PC-3 (cell line): ENCODE measurements at regions not wholly inside any gene's neighbourhood (a gene's known extent, or its start where the extent isn't known, plus 50 kb on each side); places are given as distances from the start of the nearest gene placed in this dataset.

ENCODE experiments used
- ATAC-seq: fragments of 200-7000 bp; cut with Tn5 transposase; 2 replicates; pipeline ENCODE4 v1.9.1; 2020; ENCODE audit warnings: mild to moderate bottlenecking, moderate library complexity
- BruUV-seq: library from RNA; stranded (reverse); fragments of 400-500 nt; replicated peaks from 2 replicates; lab custom pipeline; 2021; lab: Mats Ljungman, UMichigan
- CTCF ChIA-PET: fragments of 300-600 bp; sonication (Branson Sonifier 250); formaldehyde crosslinking; loops from one replicate; lab custom pipeline; 2022; ENCODE audit warnings: antibody characterized with exemption; lab: Charles Lee
- POLR2A ChIA-PET: fragments of 300-600 bp; sonication (Branson Sonifier 250); formaldehyde crosslinking; loops from one replicate; lab custom pipeline; 2022; ENCODE audit warnings: antibody characterized with exemption; ENCODE audit not compliant: unreplicated experiment; lab: Charles Lee
- DNase-seq: peaks from one replicate; pipeline ENCODE4 v3.0.0-alpha.2; 2015
- H2AFZ ChIP-seq: fragments of 300-600 bp; sonication (generic); 2 replicates; pipeline ENCODE4 v1.6.0; 2016; ENCODE audit warnings: antibody characterized with exemption, low read length
- H3F3A ChIP-seq: fragments of 300-600 bp; sonication (generic); one replicate; pipeline ENCODE4 v1.6.0; 2017; ENCODE audit warnings: antibody characterized with exemption, low read length, control low read depth, mild to moderate bottlenecking; ENCODE audit not compliant: unreplicated experiment
- H3K27ac ChIP-seq: fragments of 300-600 bp; sonication (generic); 2 replicates; pipeline ENCODE4 v1.5.1; 2016; ENCODE audit warnings: mild to moderate bottlenecking, low read length
- H3K27me3 ChIP-seq: fragments of 300-600 bp; sonication (generic); 2 replicates; pipeline ENCODE4 v1.6.1; 2016; ENCODE audit warnings: low read length, mixed read lengths
- H3K36me3 ChIP-seq: fragments of 300-600 bp; sonication (generic); 2 replicates; pipeline ENCODE4 v1.6.1; 2016; ENCODE audit warnings: low read depth, mixed run types, low read length, mixed read lengths
- H3K4me1 ChIP-seq: fragments of 300-600 bp; sonication (generic); 2 replicates; pipeline ENCODE4 v1.5.1; 2016; ENCODE audit warnings: low read length; ENCODE audit not compliant: insufficient read depth
- H3K4me2 ChIP-seq: fragments of 300-600 bp; sonication (generic); 2 replicates; pipeline ENCODE4 v1.6.0; 2016; ENCODE audit warnings: low read length
- H3K4me3 ChIP-seq: fragments of 300-600 bp; sonication (generic); 2 replicates; pipeline ENCODE4 v1.5.1; 2016; ENCODE audit warnings: mild to moderate bottlenecking, low read length, mixed read lengths
- H3K79me2 ChIP-seq: fragments of 300-600 bp; sonication (generic); 2 replicates; pipeline ENCODE4 v1.6.1; 2017; ENCODE audit warnings: low read length, mixed read lengths
- H3K9ac ChIP-seq: fragments of 300-600 bp; sonication (generic); 2 replicates; pipeline ENCODE4 v1.6.0; 2016; ENCODE audit warnings: mild to moderate bottlenecking, low read length
- H3K9me2 ChIP-seq: fragments of 300-600 bp; sonication (generic); replicated peaks from 2 replicates; pipeline ENCODE4 v1.6.1; 2016; ENCODE audit warnings: mixed run types, low read length, mixed read lengths
- H3K9me3 ChIP-seq: fragments of 300-600 bp; sonication (generic); 2 replicates; pipeline ENCODE4 v1.6.1; 2016; ENCODE audit warnings: low read length, mixed read lengths
- H4K20me1 ChIP-seq: fragments of 300-600 bp; sonication (generic); 2 replicates; pipeline ENCODE4 v1.6.1; 2016; ENCODE audit warnings: low read length, mixed read lengths
- CTCF ChIP-seq: fragments of 300-600 bp; sonication (generic); conservative IDR thresholded peaks from 2 replicates; pipeline ENCODE4 v1.5.1; 2017; ENCODE audit warnings: antibody characterized with exemption, low read depth, mild to moderate bottlenecking, low read length
- EZH2 ChIP-seq: fragments of 300-600 bp; sonication (generic); IDR thresholded peaks from one replicate; pipeline ENCODE4 v1.6.1; 2017; ENCODE audit warnings: antibody characterized with exemption, mild to moderate bottlenecking, low read length; ENCODE audit not compliant: unreplicated experiment
- EZH2phosphoT487 ChIP-seq: fragments of 300-600 bp; sonication (generic); IDR thresholded peaks from 2 replicates; pipeline ENCODE4 v1.6.1; 2018; ENCODE audit warnings: mild to moderate bottlenecking, antibody characterized with exemption, low read length, borderline replicate concordance
- intact Hi-C: fragments of 100-400 bp; cut with micrococcal nuclease; formaldehyde crosslinking; loops from 2 replicates; pipeline ENCODE4 v1.9.0; 2023

- H3K9ac ChIP-seq, result no peak overlapping the region
Observed at GRCh38 chr15:38652183-38652794, 87.7 kb upstream of the RASGRP1 start.

GRCh38 chr15:38652998-38653397 lies 88.4 kb upstream of the RASGRP1 start:
- ChIA-PET POLR2A (no interaction called here), CTCF (interaction anchor here (1.0 kb wide), 1 partner anchor 37 kb away, joined by 3 read pairs; no protein-coding TSS in a partner anchor)
- no peak overlapping the region for H3K4me3 ChIP-seq
- peaks cover 68% of the 10 kb centered on the region for H3K27me3 ChIP-seq
- H3K27ac ChIP-seq, result no peak overlapping the region
- ATAC-seq (no peak), DNase-seq (no peak)
- H3F3A ChIP-seq, result no peaks in the 10 kb centered on the region
- no peaks in the 10 kb centered on the region for H4K20me1 ChIP-seq
- H3K4me2 ChIP-seq, result no peak overlapping the region
- H3K4me1 ChIP-seq, result no peaks in the 10 kb centered on the region
- H3K36me3 ChIP-seq, result no peaks in the 10 kb centered on the region
- BruUV-seq, result no TSS peak
- H3K9me3 ChIP-seq, result no peaks in the 10 kb centered on the region
- TF ChIP-seq CTCF (no peak), EZH2phosphoT487 (no peak), EZH2 (no peak)
- intact Hi-C loops, result no loop called here
- no peak overlapping the region for H3K9ac ChIP-seq
- no peaks in the 10 kb centered on the region for H3K9me2 ChIP-seq
- no peaks in the 10 kb centered on the region for H3K79me2 ChIP-seq
- H2AFZ ChIP-seq, result no peak overlapping the region

More at GRCh38 chr15:38652183-38652794, 87.7 kb upstream of the RASGRP1 start:
- Histone ChIP-seq H3K79me2 (no peaks in the 10 kb centered on the region), H3K9me2 (no peaks in the 10 kb centered on the region), H3K27me3 (peaks cover 68% of the 10 kb centered on the region), H3K27ac (no peak overlapping the region), H3K36me3 (no peaks in the 10 kb centered on the region), H3K4me3 (no peak overlapping the region), H3K4me2 (no peak overlapping the region), H2AFZ (no peak overlapping the region), H4K20me1 (no peaks in the 10 kb centered on the region), H3F3A (no peaks in the 10 kb centered on the region), H3K9me3 (no peaks in the 10 kb centered on the region), H3K4me1 (no peaks in the 10 kb centered on the region)
- intact Hi-C loops, result no loop called here
- ATAC-seq, result no peak
- no peak for DNase-seq
- ChIA-PET CTCF (interaction anchor here (1.0 kb wide), 1 partner anchor 38 kb away, joined by 3 read pairs; no protein-coding TSS in a partner anchor), POLR2A (no interaction called here)
- TF ChIP-seq EZH2phosphoT487 (no peak), EZH2 (no peak), CTCF (no peak)
- no TSS peak for BruUV-seq

GRCh38 chr15:38658431-38658830 lies 93.8 kb upstream of the RASGRP1 start:
- CTCF ChIA-PET, result no interaction called here

More at GRCh38 chr15:38658431-38658830, 93.8 kb upstream of the RASGRP1 start:
- no peaks in the 10 kb centered on the region for H3K36me3 ChIP-seq
- H3K4me1 ChIP-seq, result no peaks in the 10 kb centered on the region
- no peak overlapping the region for H2AFZ ChIP-seq
- intact Hi-C loops, result no loop called here
- no peak overlapping the region for H3K4me2 ChIP-seq
- H3K9me2 ChIP-seq, result no peaks in the 10 kb centered on the region
- DNase-seq (no peak), ATAC-seq (no peak)
- TF ChIP-seq CTCF (no peak), EZH2 (no peak)
- H3K4me3 ChIP-seq, result no peak overlapping the region
- POLR2A ChIA-PET, result no interaction called here
- no peak overlapping the region for H3K27ac ChIP-seq
- no peaks in the 10 kb centered on the region for H3F3A ChIP-seq
- no peaks in the 10 kb centered on the region for H4K20me1 ChIP-seq
- no peaks in the 10 kb centered on the region for H3K79me2 ChIP-seq
- BruUV-seq, result no TSS peak
- no peak overlapping the region for H3K9ac ChIP-seq
- peaks cover 23% of the 10 kb centered on the region; the same call in 1 of the 2 replicates for H3K27me3 ChIP-seq
- H3K9me3 ChIP-seq, result no peaks in the 10 kb centered on the region
